ENCODE measurements at regions not wholly inside any gene's neighbourhood (a gene's known extent, or its start where the extent isn't known, plus 50 kb on each side); places are given as distances from the start of the nearest gene placed in this dataset.

- no peaks in the 10 kb centered on the region for H3K4me1 ChIP-seq (ENCODE audit: insufficient read depth, low read length)
- CTCF ChIA-PET = no interaction called here
Measured at GRCh38 chr1:47590523-47591225, 152.8 kb downstream of the FOXD2 start.

GRCh38 chr1:47591801-47592200 is 154.0 kb downstream of the FOXD2 start:
- CTCF ChIA-PET = no interaction called here
- POLR2A ChIA-PET (ENCODE audit: unreplicated experiment) = no interaction called here
- Histone ChIP-seq H2AFZ (ENCODE audit: low read length) (no peak overlapping the region), H3K9ac (ENCODE audit: low read length) (no peak overlapping the region), H3K79me2 (ENCODE audit: low read length) (no peaks in the 10 kb centered on the region), H3K27me3 (ENCODE audit: low read length) (peaks cover 45% of the 10 kb centered on the region), H3K4me3 (ENCODE audit: low read length) (no peak overlapping the region), H3F3A (ENCODE audit: low read length, unreplicated experiment) (no peaks in the 10 kb centered on the region), H3K9me2 (replicated peaks; ENCODE audit: low read length) (no peaks in the 10 kb centered on the region), H3K9me3 (ENCODE audit: low read length) (no peaks in the 10 kb centered on the region), H3K4me2 (ENCODE audit: low read length) (no peak overlapping the region), H3K27ac (ENCODE audit: low read length) (no peak overlapping the region), H3K4me1 (ENCODE audit: insufficient read depth, low read length) (no peaks in the 10 kb centered on the region), H3K36me3 (ENCODE audit: low read depth, low read length) (no peaks in the 10 kb centered on the region), H4K20me1 (ENCODE audit: low read length) (no peaks in the 10 kb centered on the region)
- no peak for ATAC-seq
- no TSS peak for BruUV-seq (replicated peaks)
- no peak for TF ChIP-seq EZH2 (IDR thresholded peaks at IDR 0.05; ENCODE audit: low read length, unreplicated experiment)
- no peak for DNase-seq
- intact Hi-C loops (cut with micrococcal nuclease) = no loop called here

More at GRCh38 chr1:47590523-47591225, 152.8 kb downstream of the FOXD2 start:
- Histone ChIP-seq H3K36me3 (ENCODE audit: low read depth, low read length) (no peaks in the 10 kb centered on the region), H2AFZ (ENCODE audit: low read length) (no peak overlapping the region), H3K9me3 (ENCODE audit: low read length) (no peaks in the 10 kb centered on the region), H3K9me2 (replicated peaks; ENCODE audit: low read length) (no peaks in the 10 kb centered on the region), H3K27ac (ENCODE audit: low read length) (no peak overlapping the region), H3K79me2 (ENCODE audit: low read length) (no peaks in the 10 kb centered on the region), H3K9ac (ENCODE audit: low read length) (no peak overlapping the region), H3F3A (ENCODE audit: low read length, unreplicated experiment) (no peaks in the 10 kb centered on the region), H3K27me3 (ENCODE audit: low read length) (peaks cover 54% of the 10 kb centered on the region), H4K20me1 (ENCODE audit: low read length) (no peaks in the 10 kb centered on the region), H3K4me2 (ENCODE audit: low read length) (no peak overlapping the region), H3K4me3 (ENCODE audit: low read length) (no peak overlapping the region)
- intact Hi-C loops (cut with micrococcal nuclease) = no loop called here
- BruUV-seq (replicated peaks) = no TSS peak
- POLR2A ChIA-PET (ENCODE audit: unreplicated experiment) = no interaction called here
- ATAC-seq (no peak), DNase-seq (no peak)
- no peak for TF ChIP-seq EZH2phosphoT487 (IDR thresholded peaks at IDR 0.05; ENCODE audit: borderline replicate concordance, low read length)
- TF ChIP-seq CTCF (conservative IDR thresholded peaks at IDR 0.05; ENCODE audit: low read depth, low read length) = no peak
- TF ChIP-seq EZH2 (IDR thresholded peaks at IDR 0.05; ENCODE audit: low read length, unreplicated experiment) = no peak

- H2AFZ ChIP-seq (ENCODE audit: low read length) = no peak overlapping the region
- H4K20me1 ChIP-seq (ENCODE audit: low read length) = no peaks in the 10 kb centered on the region
- ChIA-PET POLR2A (ENCODE audit: unreplicated experiment) (no interaction called here), CTCF (no interaction called here)
- H3K4me1 ChIP-seq (ENCODE audit: insufficient read depth, low read length) = no peaks in the 10 kb centered on the region
- no peaks in the 10 kb centered on the region for H3K9me3 ChIP-seq (ENCODE audit: low read length)
- no TSS peak for BruUV-seq (replicated peaks)
- H3K9ac ChIP-seq (ENCODE audit: low read length) = no peak overlapping the region
- no peaks in the 10 kb centered on the region for H3K9me2 ChIP-seq (replicated peaks; ENCODE audit: low read length)
- no peak for TF ChIP-seq CTCF (conservative IDR thresholded peaks at IDR 0.05; ENCODE audit: low read depth, low read length)
- no peak for TF ChIP-seq EZH2 (IDR thresholded peaks at IDR 0.05; ENCODE audit: low read length, unreplicated experiment)
- TF ChIP-seq EZH2phosphoT487 (IDR thresholded peaks at IDR 0.05; ENCODE audit: borderline replicate concordance, low read length) = no peak
- no peaks in the 10 kb centered on the region for H3K36me3 ChIP-seq (ENCODE audit: low read depth, low read length)
- no peak overlapping the region for H3K4me2 ChIP-seq (ENCODE audit: low read length)
- no peaks in the 10 kb centered on the region for H3K79me2 ChIP-seq (ENCODE audit: low read length)
- H3F3A ChIP-seq (ENCODE audit: low read length, unreplicated experiment) = no peaks in the 10 kb centered on the region
- no peak overlapping the region for H3K27ac ChIP-seq (ENCODE audit: low read length)
- H3K27me3 ChIP-seq (ENCODE audit: low read length) = peaks cover 45% of the 10 kb centered on the region
- no peak for ATAC-seq
- intact Hi-C loops (cut with micrococcal nuclease) = no loop called here
- H3K4me3 ChIP-seq (ENCODE audit: low read length) = no peak overlapping the region
- DNase-seq = no peak
Measured at GRCh38 chr1:47592296-47593012, 154.6 kb downstream of the FOXD2 start.
